ENCODE measurements at regions not wholly inside any gene's neighbourhood (a gene's known extent, or its start where the extent isn't known, plus 50 kb on each side); places are given as distances from the start of the nearest gene placed in this dataset.

GRCh38 chr9:17928768-17929167, 349.9 kb downstream of the SH3GL2 start:
- no peak for TF ChIP-seq CTCF (IDR thresholded peaks at IDR 0.05)
- H3K4me3 ChIP-seq: no peak overlapping the region
- 47 to 60% methylated on average over 2 of the region's 2 CpGs for WGBS, 2 donors
- H3K36me3 ChIP-seq: no peaks in the 10 kb centered on the region
- DNase-seq (no peak), ATAC-seq (no peak)
- no peaks in the 10 kb centered on the region for H3K4me1 ChIP-seq
- H3K9me3 ChIP-seq: peaks cover 0 to 5% (median 0%) of the 10 kb centered on the region in 11 donors
- peaks cover 0 to 4% (median 0%) of the 10 kb centered on the region in 7 donors for H3K27me3 ChIP-seq
- H3K27ac ChIP-seq: no peak overlapping the region
- intact Hi-C loops (cut with DNase I): no loop called here

GRCh38 chr9:17929506-17929905, 350.6 kb downstream of the SH3GL2 start:
- Histone ChIP-seq H3K4me1 (no peaks in the 10 kb centered on the region), H3K9me3 (peaks cover 0 to 5% (median 0%) of the 10 kb centered on the region in 11 donors), H3K4me3 (no peak overlapping the region), H3K27me3 (peaks cover 0 to 4% (median 0%) of the 10 kb centered on the region in 7 donors), H3K27ac (no peak overlapping the region), H3K36me3 (no peaks in the 10 kb centered on the region)
- DNase-seq (no peak), ATAC-seq (no peak)
- intact Hi-C loops (cut with DNase I): no loop called here
- no peak for TF ChIP-seq CTCF (IDR thresholded peaks at IDR 0.05)
- WGBS, 2 donors: 77 to 83% methylated on average over 2 of the region's 2 CpGs

GRCh38 chr9:17930071-17930470, 351.2 kb downstream of the SH3GL2 start:
- Histone ChIP-seq H3K27ac (no peak overlapping the region), H3K4me3 (no peak overlapping the region), H3K4me1 (no peaks in the 10 kb centered on the region), H3K27me3 (peaks cover 0 to 4% (median 0%) of the 10 kb centered on the region in 7 donors), H3K36me3 (no peaks in the 10 kb centered on the region), H3K9me3 (peaks cover 0 to 5% (median 0%) of the 10 kb centered on the region in 11 donors)
- intact Hi-C loops (cut with DNase I): no loop called here
- TF ChIP-seq CTCF (IDR thresholded peaks at IDR 0.05): no peak
- DNase-seq (no peak), ATAC-seq (no peak)
- 72 to 74% methylated on average over 5 of the region's 5 CpGs for WGBS, 2 donors

GRCh38 chr9:17936365-17936764, 357.5 kb downstream of the SH3GL2 start:
- H3K27ac ChIP-seq: no peak overlapping the region
- no peaks in the 10 kb centered on the region for H3K9me3 ChIP-seq
- no peaks in the 10 kb centered on the region for H3K4me1 ChIP-seq
- 78 to 86% methylated on average over 7 of the region's 7 CpGs for WGBS, 2 donors
- TF ChIP-seq CTCF (IDR thresholded peaks at IDR 0.05): no peak
- ATAC-seq: no peak
- no peak for DNase-seq
- no peaks in the 10 kb centered on the region for H3K36me3 ChIP-seq
- intact Hi-C loops (cut with DNase I): no loop called here
- H3K27me3 ChIP-seq: peaks cover 0 to 4% (median 0%) of the 10 kb centered on the region in 7 donors
- H3K4me3 ChIP-seq: no peak overlapping the region
